GM12875 (cell line): ENCODE measurements at regions not wholly inside any gene's neighbourhood (a gene's known extent, or its start where the extent isn't known, plus 50 kb on each side); places are given as distances from the start of the nearest gene placed in this dataset.

Source experiments
- H3K4me3 ChIP-seq: one replicate; pipeline ENCODE4 v1.5.1; 2011; ENCODE audit warnings: low read depth, low read length, control low read depth
- CTCF ChIP-seq: IDR thresholded peaks from 2 replicates; pipeline ENCODE4 v1.5.1; 2011; ENCODE audit warnings: low read depth, mild to moderate bottlenecking, control low read depth, inconsistent platforms, low read length, moderate library complexity, borderline replicate concordance; ENCODE audit not compliant: insufficient read depth

DNA sequence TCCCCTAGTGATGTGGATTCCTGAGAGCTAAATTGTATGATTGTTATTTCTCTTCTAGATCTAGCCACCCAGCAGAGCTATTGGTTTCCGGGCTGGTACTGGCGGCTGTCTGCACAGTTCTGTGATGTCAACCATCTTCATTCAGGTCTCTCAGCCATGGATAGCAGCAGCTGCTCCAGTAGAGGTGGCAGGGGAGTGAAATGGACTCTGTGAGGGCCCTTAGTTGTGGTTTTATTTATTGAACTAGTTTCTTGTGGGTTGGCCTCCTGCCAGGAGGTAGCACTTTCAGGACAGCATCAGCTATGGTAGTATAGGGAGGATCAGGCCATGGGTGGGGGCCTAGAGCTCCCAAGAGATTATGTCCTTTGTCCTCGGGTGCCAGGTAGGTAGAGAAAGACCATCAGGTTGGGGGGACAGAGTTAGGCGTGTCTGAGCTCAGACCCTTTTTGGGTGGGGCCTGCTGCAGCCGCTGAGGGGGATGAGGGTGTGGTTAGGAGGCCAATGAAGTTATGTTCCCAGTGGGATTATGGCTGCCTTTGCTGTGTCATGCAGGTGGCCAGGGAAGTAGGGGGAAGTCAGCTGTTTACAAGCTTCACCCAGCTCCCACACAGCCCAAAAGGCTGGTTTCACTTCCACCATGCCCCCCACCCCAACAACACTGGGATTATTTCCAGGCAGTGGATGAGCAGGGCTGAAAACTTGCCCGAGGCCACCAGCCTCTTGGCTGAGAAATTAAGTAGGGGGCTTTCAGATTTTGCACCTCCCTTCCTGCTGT, 55.1 kb upstream of the RGS4 start:
- no peak for TF ChIP-seq CTCF
- H3K4me3 ChIP-seq: no peak overlapping the region

- no peak overlapping the region for H3K4me3 ChIP-seq
- no peak for TF ChIP-seq CTCF
These were observed 62.9 kb upstream of the RGS4 start for GRCh38 chr1:163006051-163006834.

- no peak overlapping the region for H3K4me3 ChIP-seq
- TF ChIP-seq CTCF: no peak
These were observed 71.5 kb upstream of the RGS4 start for GRCh38 chr1:162997499-162998285.

- no peak for TF ChIP-seq CTCF
- H3K4me3 ChIP-seq: no peak overlapping the region
These were observed 72.9 kb upstream of the RGS4 start for GRCh38 chr1:162996261-162996660.

DNA sequence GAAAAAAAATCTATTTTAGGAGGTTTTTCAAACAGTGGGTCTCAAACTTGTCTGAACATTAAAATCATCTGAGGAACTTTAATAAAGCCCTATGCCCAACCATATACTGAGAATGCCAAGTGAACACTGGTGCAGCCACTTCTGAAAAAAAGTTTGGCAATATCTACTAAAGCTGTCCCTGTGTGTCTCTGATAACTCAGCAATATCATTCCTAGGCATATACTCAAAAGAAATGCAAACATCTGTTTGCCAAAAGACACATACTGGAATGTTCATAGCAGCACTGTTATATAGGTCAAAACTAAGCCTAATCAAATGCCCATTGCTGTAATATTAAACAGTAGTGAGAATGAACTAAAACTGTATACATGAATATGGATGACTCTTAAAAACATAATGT, 74.2 kb upstream of the RGS4 start:
- no peak overlapping the region for H3K4me3 ChIP-seq
- TF ChIP-seq CTCF: no peak

GRCh38 chr1:162993846-162994245, 75.3 kb upstream of the RGS4 start:
- H3K4me3 ChIP-seq: no peak overlapping the region
- TF ChIP-seq CTCF: no peak
